Panc1 (cell line): ENCODE measurements at regions not wholly inside any gene's neighbourhood (a gene's known extent, or its start where the extent isn't known, plus 50 kb on each side); places are given as distances from the start of the nearest gene placed in this dataset.

Experiments
- ATAC-seq: fragments of 200-7000 bp; cut with Tn5 transposase; 2 replicates; pipeline ENCODE4 v1.9.1; 2020; ENCODE audit warnings: mild to moderate bottlenecking, moderate library complexity
- BruUV-seq: library from RNA; stranded (reverse); fragments of 400-500 nt; replicated peaks from 2 replicates; lab custom pipeline; 2021; lab: Mats Ljungman, UMichigan
- CTCF ChIA-PET: fragments of 300-600 bp; sonication (Branson Sonifier 250); formaldehyde crosslinking; loops from one replicate; lab custom pipeline; 2022; ENCODE audit warnings: antibody characterized with exemption; lab: Charles Lee
- POLR2A ChIA-PET: fragments of 300-600 bp; sonication (Branson Sonifier 250); formaldehyde crosslinking; loops from one replicate; lab custom pipeline; 2022; ENCODE audit warnings: antibody characterized with exemption; lab: Charles Lee
- DNase-seq: peaks from one replicate; pipeline ENCODE4 v3.0.0-alpha.2; 2010; ENCODE audit warnings: low read depth, low spot score
- H3K27ac ChIP-seq: 2 replicates; pipeline ENCODE4 v1.5.1; 2011; ENCODE audit warnings: mild to moderate bottlenecking, low read length, inconsistent platforms
- H3K27me3 ChIP-seq: fragments of 200-500 bp; sonication (Bioruptor generic); 2 replicates; pipeline ENCODE4 v1.6.0; 2014; ENCODE audit warnings: low read length, inconsistent platforms; ENCODE audit not compliant: control insufficient read depth, insufficient read depth
- H3K36me3 ChIP-seq: fragments of 200-500 bp; sonication (Bioruptor generic); 2 replicates; pipeline ENCODE4 v1.5.1; 2014; ENCODE audit warnings: inconsistent platforms, mild to moderate bottlenecking, low read length, moderate library complexity; ENCODE audit not compliant: control insufficient read depth, insufficient read depth
- H3K4me1 ChIP-seq: 2 replicates; pipeline ENCODE4 v1.5.1; 2011; ENCODE audit warnings: inconsistent platforms, mild to moderate bottlenecking, low read length, moderate library complexity; ENCODE audit not compliant: control insufficient read depth, insufficient read depth
- H3K4me3 ChIP-seq, 2 experiments: 2 replicates each; pipeline ENCODE4 v1.5.1; 2011 to 2012; ENCODE audit warnings: low read depth in 2 of 2, low read length in 2 of 2, mild to moderate bottlenecking in 2 of 2, inconsistent platforms in 1 of 2, moderate library complexity in 1 of 2
- H3K9me3 ChIP-seq: fragments of 200-500 bp; sonication (Bioruptor generic); 2 replicates; pipeline ENCODE4 v1.5.1; 2014; ENCODE audit warnings: low read depth, mild to moderate bottlenecking, inconsistent platforms, low read length, moderate library complexity; ENCODE audit not compliant: control insufficient read depth, insufficient read depth
- POLR2AphosphoS5 ChIP-seq: IDR thresholded peaks from 2 replicates; pipeline ENCODE4 v1.6.1; 2012; ENCODE audit warnings: mild to moderate bottlenecking, low read depth, low read length, moderate library complexity
- REST ChIP-seq, 2 experiments: IDR thresholded peaks; 2 replicates each; pipeline ENCODE4 v1.6.1; 2011 to 2012; ENCODE audit warnings: low read depth in 2 of 2, control low read depth in 1 of 2, low read length in 1 of 2, mild to moderate bottlenecking in 1 of 2, moderate library complexity in 1 of 2; ENCODE audit not compliant: insufficient read depth in 1 of 2
- SIN3A ChIP-seq: IDR thresholded peaks from 2 replicates; pipeline ENCODE4 v1.6.1; 2012; ENCODE audit warnings: low read depth, mild to moderate bottlenecking, low read length, moderate library complexity, borderline replicate concordance; ENCODE audit not compliant: insufficient read depth
- TCF7L2 ChIP-seq: IDR thresholded peaks from 2 replicates; pipeline ENCODE4 v1.6.1; 2011; ENCODE audit warnings: mild to moderate bottlenecking, low read depth, low read length, inconsistent platforms
- in situ Hi-C: cut with HindIII; loops from 2 replicates; pipeline ENCODE4 v1.10.0; 2016; ENCODE audit warnings: low sequenced_read_pairs, low pct_unique_long_range_greater_than_20kb
- intact Hi-C: fragments of 100-400 bp; cut with micrococcal nuclease; formaldehyde crosslinking; loops from one replicate; pipeline ENCODE4 v1.10.0; 2022; ENCODE audit not compliant: unreplicated experiment
- TF ChIP-seq, protein P1 (sequence below): fragments of 450-650 bp; IDR thresholded peaks from 2 replicates; pipeline ENCODE4 v1.5.1; 2017; ENCODE audit warnings: mild to moderate bottlenecking

DNA sequence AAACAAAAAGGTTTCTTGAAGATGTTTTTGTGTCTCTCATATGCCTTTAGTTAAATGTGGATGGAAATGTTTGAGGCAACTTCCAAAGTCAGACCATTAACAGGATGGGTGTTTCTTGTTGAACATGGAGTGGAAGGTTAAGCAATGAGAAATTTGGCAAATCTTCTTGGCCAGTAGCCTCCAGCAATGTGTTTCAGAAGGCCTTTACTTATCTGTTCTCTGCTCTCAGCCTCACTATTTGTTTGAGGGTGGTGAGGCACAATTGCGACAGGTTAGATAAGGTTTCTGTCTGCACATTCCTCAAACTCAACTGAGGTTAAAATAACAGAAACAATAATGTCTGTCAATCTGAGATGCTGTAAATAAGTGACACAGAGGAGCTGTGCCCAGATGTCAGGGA is 1019.0 kb downstream of the DIAPH3 start:
- intact Hi-C loops (no loop called here), in situ Hi-C loops (no loop called here)
- no peak overlapping the region for H3K4me3 ChIP-seq
- no peaks in the 10 kb centered on the region for H3K27me3 ChIP-seq
- ATAC-seq: no peak
- ChIA-PET POLR2A (no interaction called here), CTCF (no interaction called here)
- H3K27ac ChIP-seq: no peak overlapping the region
- H3K9me3 ChIP-seq: no peaks in the 10 kb centered on the region
- no peaks in the 10 kb centered on the region for H3K36me3 ChIP-seq
- DNase-seq: no peak
- H3K4me1 ChIP-seq: no peaks in the 10 kb centered on the region
- TF ChIP-seq, protein P1, sequence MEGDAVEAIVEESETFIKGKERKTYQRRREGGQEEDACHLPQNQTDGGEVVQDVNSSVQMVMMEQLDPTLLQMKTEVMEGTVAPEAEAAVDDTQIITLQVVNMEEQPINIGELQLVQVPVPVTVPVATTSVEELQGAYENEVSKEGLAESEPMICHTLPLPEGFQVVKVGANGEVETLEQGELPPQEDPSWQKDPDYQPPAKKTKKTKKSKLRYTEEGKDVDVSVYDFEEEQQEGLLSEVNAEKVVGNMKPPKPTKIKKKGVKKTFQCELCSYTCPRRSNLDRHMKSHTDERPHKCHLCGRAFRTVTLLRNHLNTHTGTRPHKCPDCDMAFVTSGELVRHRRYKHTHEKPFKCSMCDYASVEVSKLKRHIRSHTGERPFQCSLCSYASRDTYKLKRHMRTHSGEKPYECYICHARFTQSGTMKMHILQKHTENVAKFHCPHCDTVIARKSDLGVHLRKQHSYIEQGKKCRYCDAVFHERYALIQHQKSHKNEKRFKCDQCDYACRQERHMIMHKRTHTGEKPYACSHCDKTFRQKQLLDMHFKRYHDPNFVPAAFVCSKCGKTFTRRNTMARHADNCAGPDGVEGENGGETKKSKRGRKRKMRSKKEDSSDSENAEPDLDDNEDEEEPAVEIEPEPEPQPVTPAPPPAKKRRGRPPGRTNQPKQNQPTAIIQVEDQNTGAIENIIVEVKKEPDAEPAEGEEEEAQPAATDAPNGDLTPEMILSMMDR: no peak
- TF ChIP-seq TCF7L2 (no peak), REST (IDR thresholded peaks at IDR 0.05; ENCODE audit: insufficient read depth in 1 of 2, low read depth in 2 of 2, low read length in 1 of 2) (no peak), POLR2AphosphoS5 (no peak), SIN3A (no peak)
- BruUV-seq: no TSS peak

DNA sequence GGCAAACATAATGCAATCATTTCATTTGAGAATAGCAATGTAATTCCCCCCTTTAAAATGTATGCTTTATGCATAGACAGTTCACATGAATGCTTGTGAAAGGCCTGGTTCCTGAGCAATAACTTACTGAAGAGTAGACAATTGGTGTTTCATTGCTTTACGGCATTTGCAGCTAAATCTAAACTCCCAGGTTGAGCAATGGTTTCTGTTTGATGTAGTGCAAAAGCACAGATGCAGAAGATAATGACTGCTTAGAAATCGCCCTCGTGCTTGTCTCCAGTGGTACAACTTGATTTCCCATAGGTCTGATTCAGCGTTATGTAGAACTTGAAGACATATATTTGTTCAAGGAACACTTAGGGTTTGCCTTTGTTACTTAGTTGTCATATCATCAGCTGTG is 1018.3 kb downstream of the DIAPH3 start:
- no TSS peak for BruUV-seq
- Histone ChIP-seq H3K27me3 (no peaks in the 10 kb centered on the region), H3K9me3 (no peaks in the 10 kb centered on the region), H3K36me3 (no peaks in the 10 kb centered on the region), H3K27ac (no peak overlapping the region), H3K4me1 (no peaks in the 10 kb centered on the region), H3K4me3 (no peak overlapping the region)
- TF ChIP-seq REST (IDR thresholded peaks at IDR 0.05; ENCODE audit: insufficient read depth in 1 of 2, low read depth in 2 of 2, low read length in 1 of 2): no peak
- no peak for TF ChIP-seq SIN3A
- TF ChIP-seq, protein P1: no peak
- no peak for TF ChIP-seq POLR2AphosphoS5
- no peak for TF ChIP-seq TCF7L2
- CTCF ChIA-PET: no interaction called here
- intact Hi-C loops: no loop called here
- POLR2A ChIA-PET: no interaction called here
- no peak for DNase-seq
- in situ Hi-C loops: no loop called here
- no peak for ATAC-seq
